Gastrocnemius medialis (tissue), 4 donors: ENCODE measurements at regions not wholly inside any gene's neighbourhood (a gene's known extent, or its start where the extent isn't known, plus 50 kb on each side); places are given as distances from the start of the nearest gene placed in this dataset.
"Not testable (repeated sequence)": the region's sequence is repeated elsewhere in the genome, so short reads cannot be mapped to it uniquely, and the experiment has no call there.

Experiments
- ATAC-seq, 2 donors: fragments of 150-250 bp; one replicate each; pipeline ENCODE4 v1.9.1; 2016
- DNase-seq, 2 donors: peaks; one replicate each; pipeline ENCODE4 v3.0.0-alpha.2; 2019
- H3K27ac ChIP-seq, 4 donors: fragments of 200-600 bp; sonication (generic); 1 replicate in 1 of 4; 2 replicates in 3 of 4; pipeline ENCODE4 v1.5.1; 2016 to 2018; ENCODE audit warnings: mild to moderate bottlenecking in 2 of 4, moderate library complexity in 1 of 4
- H3K27me3 ChIP-seq, 3 donors: fragments of 200-600 bp; sonication (generic) in 2 of 3; 1 replicate in 1 of 3; 2 replicates in 2 of 3; pipeline versions ENCODE4 v1.5.1 to v1.6.0; 2016 to 2019; ENCODE audit warnings: mild to moderate bottlenecking in 1 of 3, moderate library complexity in 1 of 3
- H3K36me3 ChIP-seq, 2 donors: fragments of 200-600 bp; sonication (generic) in 1 of 2; one replicate each; pipeline ENCODE4 v1.5.1; 2017 to 2018
- H3K4me1 ChIP-seq, 2 donors: fragments of 200-600 bp; sonication (generic) in 1 of 2; one replicate each; pipeline ENCODE4 v1.5.1; 2016 to 2017; ENCODE audit warnings: mild to moderate bottlenecking in 2 of 2
- H3K4me3 ChIP-seq, 4 donors: fragments of 200-600 bp; sonication (generic) in 3 of 4; 1 replicate in 1 of 4; 2 replicates in 3 of 4; pipeline ENCODE4 v1.5.1; 2016 to 2019; ENCODE audit warnings: mild to moderate bottlenecking in 2 of 4
- H3K9me3 ChIP-seq, 3 donors: fragments of 200-600 bp; sonication (generic) in 2 of 3; 1 replicate in 1 of 3; 2 replicates in 2 of 3; pipeline ENCODE4 v1.5.1; 2016 to 2019
- POLR2A ChIP-seq, 2 donors: fragments of 450-650 bp; IDR thresholded peaks; one replicate each; pipeline ENCODE4 v1.6.1; 2017; ENCODE audit warnings: antibody characterized with exemption in 2 of 2, mild to moderate bottlenecking in 2 of 2, moderate library complexity in 2 of 2
- in situ Hi-C, 4 donors: fragments of 200-750 bp; cut with MboI; loops; one replicate each; pipeline versions ENCODE4 v1.15.0 to v1.8.0; 2017; ENCODE audit warnings: low sequenced_read_pairs in 4 of 4
- intact Hi-C: fragments of 100-400 bp; cut with DNase I; formaldehyde crosslinking; loops from one replicate; pipeline ENCODE4 v1.15.1; 2023; ENCODE audit warnings: low total_unique reads
- TF ChIP-seq, protein P1 (sequence below), 5 experiments: fragments of 450-650 bp in 3 of 5; fragments of 200-600 bp in 2 of 5; sonication (generic) in 2 of 5; IDR thresholded peaks in 4 of 5; conservative IDR thresholded peaks in 1 of 5; 1 replicate in 4 of 5; 2 replicates in 1 of 5; pipeline ENCODE4 v1.5.1; 2016 to 2019; ENCODE audit warnings: antibody characterized with exemption in 5 of 5, mild to moderate bottlenecking in 3 of 5, moderate library complexity in 3 of 5

DNA sequence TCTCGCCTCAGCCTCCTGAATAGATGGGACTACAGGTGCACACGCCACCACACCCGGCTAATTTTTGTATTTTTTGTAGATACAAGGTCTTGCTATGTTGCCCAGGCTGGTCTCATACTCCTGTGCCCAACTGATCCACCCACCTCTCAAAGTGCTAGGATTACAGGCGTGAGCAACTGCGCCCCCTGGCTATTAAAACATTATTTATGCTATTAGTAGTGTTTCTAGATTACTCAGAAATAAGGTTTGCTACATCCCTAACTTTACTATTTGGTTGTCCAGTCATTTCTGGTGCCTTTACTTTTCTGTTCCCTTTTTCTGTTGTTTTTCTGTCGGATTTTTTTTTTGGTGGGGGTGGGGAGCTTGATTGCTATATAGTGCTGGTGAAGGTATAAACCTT is 393.6 kb upstream of the TPM1 start:
- no peak overlapping the region for H3K4me3 ChIP-seq
- no peaks in the 10 kb centered on the region for H3K9me3 ChIP-seq
- H3K4me1 ChIP-seq: peaks cover 28 to 39% of the 10 kb centered on the region in 2 donors
- peak overlapping the region in 3 of 4 donors; percentile 4 to 67 (median 19) for H3K27ac ChIP-seq
- H3K36me3 ChIP-seq: peaks cover 0 to 5% of the 10 kb centered on the region in 2 donors
- ATAC-seq: no peak
- DNase-seq: no peak
- TF ChIP-seq POLR2A (IDR thresholded peaks at IDR 0.05): no peak
- TF ChIP-seq, protein P1, sequence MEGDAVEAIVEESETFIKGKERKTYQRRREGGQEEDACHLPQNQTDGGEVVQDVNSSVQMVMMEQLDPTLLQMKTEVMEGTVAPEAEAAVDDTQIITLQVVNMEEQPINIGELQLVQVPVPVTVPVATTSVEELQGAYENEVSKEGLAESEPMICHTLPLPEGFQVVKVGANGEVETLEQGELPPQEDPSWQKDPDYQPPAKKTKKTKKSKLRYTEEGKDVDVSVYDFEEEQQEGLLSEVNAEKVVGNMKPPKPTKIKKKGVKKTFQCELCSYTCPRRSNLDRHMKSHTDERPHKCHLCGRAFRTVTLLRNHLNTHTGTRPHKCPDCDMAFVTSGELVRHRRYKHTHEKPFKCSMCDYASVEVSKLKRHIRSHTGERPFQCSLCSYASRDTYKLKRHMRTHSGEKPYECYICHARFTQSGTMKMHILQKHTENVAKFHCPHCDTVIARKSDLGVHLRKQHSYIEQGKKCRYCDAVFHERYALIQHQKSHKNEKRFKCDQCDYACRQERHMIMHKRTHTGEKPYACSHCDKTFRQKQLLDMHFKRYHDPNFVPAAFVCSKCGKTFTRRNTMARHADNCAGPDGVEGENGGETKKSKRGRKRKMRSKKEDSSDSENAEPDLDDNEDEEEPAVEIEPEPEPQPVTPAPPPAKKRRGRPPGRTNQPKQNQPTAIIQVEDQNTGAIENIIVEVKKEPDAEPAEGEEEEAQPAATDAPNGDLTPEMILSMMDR (IDR thresholded peaks at IDR 0.05 in 4 of 5, conservative IDR thresholded peaks at IDR 0.05 in 1 of 5): peak in 4 of 5 experiments; percentile 21 to 40 (median 30)
- intact Hi-C loops (loop anchor here (1.0 to 5.0 kb wide), 3 partner anchors 102 to 258 kb away; no protein-coding TSS in a partner anchor), in situ Hi-C loops (loop anchor here in 1 of 4 donors (25.0 kb wide), 1 partner anchor 262 kb away; the partner anchor contains the start of gene TLN2)
- no peaks in the 10 kb centered on the region for H3K27me3 ChIP-seq

DNA sequence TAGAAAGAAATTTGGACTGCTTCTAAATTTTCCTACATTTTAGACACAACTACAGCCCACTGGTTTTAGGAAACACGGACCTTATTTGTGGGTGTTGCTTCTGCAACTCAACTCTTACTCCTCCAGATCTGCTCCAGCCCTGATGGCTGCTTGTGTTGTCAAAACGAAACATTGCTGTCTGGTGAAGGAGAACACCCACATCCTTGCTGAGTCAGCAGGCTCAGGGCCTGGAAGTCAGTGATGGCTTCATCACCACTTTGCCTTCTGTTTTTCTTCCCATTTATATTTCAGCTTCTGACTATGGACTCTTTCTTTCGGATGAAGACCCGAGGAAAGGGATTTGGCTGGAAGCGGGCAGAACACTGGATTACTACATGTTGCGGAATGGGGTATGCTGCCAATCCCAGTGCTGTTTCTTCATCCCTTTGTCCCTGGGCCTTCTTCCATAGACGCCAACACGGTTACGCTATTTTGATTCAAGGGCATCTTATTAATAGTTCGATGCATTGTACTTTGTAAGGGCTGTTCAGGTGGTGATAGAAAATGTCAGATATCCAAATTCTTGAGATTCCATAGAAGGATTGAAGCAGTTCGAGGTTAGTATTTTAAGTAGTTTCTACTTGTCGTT is 392.6 kb upstream of the TPM1 start:
- DNase-seq (peak in 1 of 2 donors; percentile 52), ATAC-seq (peak in 1 of 2 donors; percentile 65)
- intact Hi-C loops (loop anchor here (1.0 to 5.0 kb wide), 3 partner anchors 103 to 259 kb away; no protein-coding TSS in a partner anchor), in situ Hi-C loops (loop anchor here in 2 of 4 donors (10.0 to 25.0 kb wide), 2 partner anchors 263 to 265 kb away; partner anchors contain the start of gene TLN2 (in 1 of the 2))
- Histone ChIP-seq H3K9me3 (no peaks in the 10 kb centered on the region), H3K27me3 (no peaks in the 10 kb centered on the region), H3K27ac (peak overlapping the region; percentile 19 to 69 (median 51)), H3K4me1 (peaks cover 19 to 39% of the 10 kb centered on the region in 2 donors), H3K36me3 (peaks cover 0 to 5% of the 10 kb centered on the region in 2 donors), H3K4me3 (no peak overlapping the region)
- no peak for TF ChIP-seq POLR2A (IDR thresholded peaks at IDR 0.05)

DNA sequence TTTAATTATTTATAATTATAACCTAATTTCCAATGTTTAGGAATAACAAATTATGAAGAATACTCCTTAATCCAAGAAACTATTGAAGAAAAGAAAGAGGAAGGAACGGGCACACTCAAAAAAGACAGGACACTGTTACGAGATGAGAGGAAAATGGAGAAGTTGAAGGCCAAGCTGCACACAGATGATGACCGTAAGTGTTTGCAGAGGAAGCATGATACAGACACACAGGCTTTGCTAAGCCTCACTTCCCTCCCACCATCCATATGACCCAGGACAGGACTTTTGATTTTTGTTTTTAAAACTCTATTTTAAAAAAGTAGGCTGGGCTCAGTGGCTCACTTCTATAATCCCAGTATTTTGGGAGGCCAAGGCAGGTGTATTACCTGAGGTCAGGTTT is 389.4 kb upstream of the TPM1 start:
- intact Hi-C loops (no loop called here), in situ Hi-C loops (loop anchor here in 1 of 4 donors (10.0 kb wide), 1 partner anchor 268 kb away; no protein-coding TSS in a partner anchor)
- Histone ChIP-seq H3K27ac (no peak overlapping the region), H3K36me3 (peaks cover 0 to 10% of the 10 kb centered on the region in 2 donors), H3K4me1 (peaks cover 0 to 19% of the 10 kb centered on the region in 2 donors), H3K4me3 (no peak overlapping the region), H3K9me3 (no peaks in the 10 kb centered on the region), H3K27me3 (no peaks in the 10 kb centered on the region)
- TF ChIP-seq POLR2A (IDR thresholded peaks at IDR 0.05): no peak
- TF ChIP-seq, protein P1 (IDR thresholded peaks at IDR 0.05 in 4 of 5, conservative IDR thresholded peaks at IDR 0.05 in 1 of 5): no peak
- ATAC-seq (no peak), DNase-seq (no peak)

DNA sequence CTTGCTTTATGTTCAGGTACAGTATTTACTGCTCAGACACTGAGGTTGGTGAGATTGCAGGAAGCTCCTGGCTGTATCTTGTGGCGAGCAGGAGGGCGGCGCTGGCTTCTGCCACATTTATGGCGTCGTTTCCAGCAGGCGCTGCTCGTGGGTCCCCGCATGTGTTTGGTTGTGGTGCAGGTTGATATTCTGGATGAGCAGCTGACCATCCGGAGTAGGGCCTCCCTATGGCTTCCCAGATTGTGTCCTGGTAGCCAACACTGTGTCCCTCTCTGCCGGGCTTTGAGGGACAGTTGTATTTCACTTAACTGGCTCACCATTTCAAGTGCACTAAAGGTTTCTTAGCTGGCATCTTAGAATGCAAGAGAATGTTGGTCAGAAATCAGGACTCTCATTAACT is 386.5 kb upstream of the TPM1 start:
- peaks cover 0 to 10% of the 10 kb centered on the region in 2 donors for H3K36me3 ChIP-seq
- intact Hi-C loops: no loop called here

DNA sequence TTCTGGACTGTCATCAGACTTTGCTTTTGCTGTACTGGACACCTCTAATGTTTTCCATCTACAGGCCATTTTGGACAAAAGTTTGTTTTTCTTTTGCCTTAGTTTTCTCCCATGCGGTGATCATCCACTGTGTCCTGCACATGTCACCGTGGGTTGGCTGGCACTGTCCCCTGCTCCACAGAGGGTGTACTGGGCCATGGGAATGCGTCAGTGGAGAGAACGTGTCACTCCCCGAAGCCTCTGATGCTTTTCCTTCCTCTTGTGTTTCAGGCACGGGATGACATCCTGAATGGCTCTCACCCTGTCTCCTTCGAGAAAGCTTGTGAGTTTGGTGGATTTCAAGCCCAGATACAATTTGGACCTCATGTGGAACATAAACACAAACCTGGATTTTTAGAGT is 385.0 kb upstream of the TPM1 start:
- H3K4me3 ChIP-seq, H3K36me3 ChIP-seq, ATAC-seq, H3K27me3 ChIP-seq, H3K4me1 ChIP-seq, intact Hi-C loops, H3K9me3 ChIP-seq, DNase-seq, H3K27ac ChIP-seq: not testable (repeated sequence)
- in situ Hi-C loops: loop anchor here in 1 of 4 donors (10.0 kb wide), 1 partner anchor 273 kb away; no protein-coding TSS in a partner anchor

More for the DNA sequence above, 386.5 kb upstream of the TPM1 start:
- TF ChIP-seq POLR2A (IDR thresholded peaks at IDR 0.05): no peak
- TF ChIP-seq, protein P1 (IDR thresholded peaks at IDR 0.05 in 4 of 5, conservative IDR thresholded peaks at IDR 0.05 in 1 of 5): no peak
- in situ Hi-C loops: loop anchor here in 1 of 4 donors (10.0 kb wide), 1 partner anchor 271 kb away; no protein-coding TSS in a partner anchor
- H3K9me3 ChIP-seq: no peaks in the 10 kb centered on the region
- ATAC-seq (no peak), DNase-seq (no peak)
- H3K27me3 ChIP-seq: no peaks in the 10 kb centered on the region
- H3K27ac ChIP-seq: no peak overlapping the region
- H3K4me1 ChIP-seq: peaks cover 0 to 7% of the 10 kb centered on the region in 2 donors
- H3K4me3 ChIP-seq: no peak overlapping the region
